ENCODE measurements at regions not wholly inside any gene's neighbourhood (a gene's known extent, or its start where the extent isn't known, plus 50 kb on each side); places are given as distances from the start of the nearest gene placed in this dataset.
"Not testable (repeated sequence)": the region's sequence is repeated elsewhere in the genome, so short reads cannot be mapped to it uniquely, and the experiment has no call there.

- H3K36me3 ChIP-seq (ENCODE audit: control insufficient read depth in 1 of 2, insufficient read depth in 2 of 2, low read length in 1 of 2) = no peaks in the 10 kb centered on the region
- ATAC-seq (ENCODE audit: low FRiP score) (no peak), DNase-seq (no peak)
- no peaks in the 10 kb centered on the region for H3K4me1 ChIP-seq (ENCODE audit: control insufficient read depth in 1 of 2, insufficient read depth in 2 of 2, low read length in 2 of 2)
- 85 to 89% methylated on average over 3 of the region's 3 CpGs for WGBS, 2 donors
- intact Hi-C loops (cut with DNase I) = loop anchor here in 1 of 2 donors (10.0 kb wide), 1 partner anchor 56 kb away; no protein-coding TSS in a partner anchor
- H3K9me3 ChIP-seq (ENCODE audit: control insufficient read depth, low read length) = no peaks in the 10 kb centered on the region
- no peak overlapping the region for H3K27ac ChIP-seq (ENCODE audit: low read depth in 1 of 2, low read length in 2 of 2)
- H3K27me3 ChIP-seq (ENCODE audit: control insufficient read depth in 1 of 2, insufficient read depth in 2 of 2, low read length in 1 of 2) = no peaks in the 10 kb centered on the region
- H3K4me3 ChIP-seq (ENCODE audit: low read length in 2 of 2) = no peak overlapping the region
Observed at GRCh38 chr22:22988785-22989184, 81.5 kb upstream of the GNAZ start.

DNA sequence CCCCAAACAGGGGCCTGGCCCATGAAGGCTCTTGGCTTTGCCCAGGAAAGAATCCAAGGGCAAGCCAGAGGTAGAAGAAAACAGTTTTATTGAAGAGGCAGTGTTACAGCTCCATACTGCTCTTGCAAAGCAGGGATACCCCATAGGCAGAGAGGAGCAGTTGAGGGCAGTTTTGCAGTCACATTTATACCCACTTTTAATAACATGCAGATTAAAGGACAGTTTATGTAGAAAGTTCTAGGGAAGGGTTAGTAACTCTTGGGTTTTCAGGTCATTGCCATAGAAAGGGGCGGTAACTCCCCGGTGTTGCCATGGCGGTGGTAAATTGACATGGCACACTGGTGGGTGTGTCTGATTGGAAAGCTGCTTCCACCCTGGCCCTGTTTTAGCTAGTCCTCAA is 80.5 kb upstream of the GNAZ start:
- 92 to 93% methylated on average over 3 of the region's 3 CpGs for WGBS, 2 donors
- Histone ChIP-seq H3K4me3 (ENCODE audit: low read length in 2 of 2) (no peak overlapping the region), H3K36me3 (ENCODE audit: control insufficient read depth in 1 of 2, insufficient read depth in 2 of 2, low read length in 1 of 2) (no peaks in the 10 kb centered on the region), H3K27ac (ENCODE audit: low read depth in 1 of 2, low read length in 2 of 2) (no peak overlapping the region), H3K4me1 (ENCODE audit: control insufficient read depth in 1 of 2, insufficient read depth in 2 of 2, low read length in 2 of 2) (no peaks in the 10 kb centered on the region), H3K27me3 (ENCODE audit: control insufficient read depth in 1 of 2, insufficient read depth in 2 of 2, low read length in 1 of 2) (no peaks in the 10 kb centered on the region), H3K9me3 (ENCODE audit: control insufficient read depth, low read length) (no peaks in the 10 kb centered on the region)
- DNase-seq (no peak), ATAC-seq (ENCODE audit: low FRiP score) (no peak)
- intact Hi-C loops (cut with DNase I) = loop anchor here in 1 of 2 donors (10.0 kb wide), 1 partner anchor 55 kb away; no protein-coding TSS in a partner anchor

DNA sequence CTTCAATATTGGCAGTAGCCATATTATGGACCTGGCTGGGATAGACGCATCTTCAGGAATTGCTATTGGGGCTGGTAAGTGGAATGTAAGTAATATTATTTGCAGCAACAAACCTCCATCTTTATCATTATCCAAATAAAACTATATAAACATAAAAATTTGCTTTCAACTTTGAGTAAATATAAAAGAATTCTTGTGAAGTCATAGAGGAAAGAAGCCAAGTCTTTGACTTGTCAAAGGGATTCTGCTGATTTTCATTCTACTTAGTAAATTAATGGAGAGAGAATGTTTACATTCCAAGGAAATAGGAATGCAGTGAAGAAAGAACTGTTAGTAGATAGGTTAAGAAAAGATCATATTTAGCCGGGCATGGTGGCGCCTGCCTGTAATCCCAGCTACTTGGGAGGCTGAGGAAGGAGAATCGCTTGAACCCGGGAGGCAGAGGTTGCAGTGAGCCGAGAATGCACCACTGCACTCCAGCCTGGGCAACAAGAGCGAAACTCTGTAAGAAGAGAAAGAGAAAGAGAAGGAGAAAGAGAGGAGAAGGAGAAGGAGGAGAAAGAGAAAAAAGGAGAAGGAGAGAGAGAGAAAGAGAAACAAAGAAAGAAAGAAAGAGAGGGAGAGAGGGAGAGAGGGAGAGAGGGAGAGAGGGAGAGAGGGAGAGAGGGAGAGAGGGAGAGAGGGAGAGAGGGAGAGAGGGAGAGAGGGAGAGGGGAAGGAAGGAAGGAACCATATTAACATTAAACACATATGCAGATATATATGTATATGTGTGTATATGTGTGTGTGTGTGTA is 79.4 kb upstream of the GNAZ start:
- intact Hi-C loops (cut with DNase I); H3K27me3 ChIP-seq (ENCODE audit: control insufficient read depth in 1 of 2, insufficient read depth in 2 of 2, low read length in 1 of 2); H3K9me3 ChIP-seq (ENCODE audit: control insufficient read depth, low read length); ATAC-seq (ENCODE audit: low FRiP score); DNase-seq; H3K4me1 ChIP-seq (ENCODE audit: control insufficient read depth in 1 of 2, insufficient read depth in 2 of 2, low read length in 2 of 2); H3K4me3 ChIP-seq (ENCODE audit: low read length in 2 of 2); H3K36me3 ChIP-seq (ENCODE audit: control insufficient read depth in 1 of 2, insufficient read depth in 2 of 2, low read length in 1 of 2); H3K27ac ChIP-seq (ENCODE audit: low read depth in 1 of 2, low read length in 2 of 2): not testable (repeated sequence)
- WGBS, 2 donors = 31 to 39% methylated on average over 7 of the region's 7 CpGs

- no peak overlapping the region for H3K4me3 ChIP-seq (ENCODE audit: low read length in 2 of 2)
- H3K27ac ChIP-seq (ENCODE audit: low read depth in 1 of 2, low read length in 2 of 2) = no peak overlapping the region
- H3K27me3 ChIP-seq (ENCODE audit: control insufficient read depth in 1 of 2, insufficient read depth in 2 of 2, low read length in 1 of 2) = no peaks in the 10 kb centered on the region
- peaks cover 2% of the 10 kb centered on the region for H3K9me3 ChIP-seq (ENCODE audit: control insufficient read depth, low read length)
- H3K4me1 ChIP-seq (ENCODE audit: control insufficient read depth in 1 of 2, insufficient read depth in 2 of 2, low read length in 2 of 2) = no peaks in the 10 kb centered on the region
- DNase-seq = no peak
- H3K36me3 ChIP-seq (ENCODE audit: control insufficient read depth in 1 of 2, insufficient read depth in 2 of 2, low read length in 1 of 2) = no peaks in the 10 kb centered on the region
- ATAC-seq (ENCODE audit: low FRiP score) = no peak
- WGBS, 2 donors = 74 to 79% methylated on average over 3 of the region's 3 CpGs
- intact Hi-C loops (cut with DNase I) = no loop called here
Observed at GRCh38 chr22:22992474-22992873, 77.8 kb upstream of the GNAZ start.

- ATAC-seq (ENCODE audit: low FRiP score) = no peak
- intact Hi-C loops (cut with DNase I) = no loop called here
- peaks cover 2% of the 10 kb centered on the region for H3K9me3 ChIP-seq (ENCODE audit: control insufficient read depth, low read length)
- no peak for DNase-seq
- no peak overlapping the region for H3K4me3 ChIP-seq (ENCODE audit: low read length in 2 of 2)
- WGBS, 2 donors = 82 to 87% methylated on average over 5 of the region's 5 CpGs
- H3K27ac ChIP-seq (ENCODE audit: low read depth in 1 of 2, low read length in 2 of 2) = no peak overlapping the region
- H3K4me1 ChIP-seq (ENCODE audit: control insufficient read depth in 1 of 2, insufficient read depth in 2 of 2, low read length in 2 of 2) = no peaks in the 10 kb centered on the region
- no peaks in the 10 kb centered on the region for H3K36me3 ChIP-seq (ENCODE audit: control insufficient read depth in 1 of 2, insufficient read depth in 2 of 2, low read length in 1 of 2)
- no peaks in the 10 kb centered on the region for H3K27me3 ChIP-seq (ENCODE audit: control insufficient read depth in 1 of 2, insufficient read depth in 2 of 2, low read length in 1 of 2)
Observed at GRCh38 chr22:22993184-22993583, 77.1 kb upstream of the GNAZ start.

DNA sequence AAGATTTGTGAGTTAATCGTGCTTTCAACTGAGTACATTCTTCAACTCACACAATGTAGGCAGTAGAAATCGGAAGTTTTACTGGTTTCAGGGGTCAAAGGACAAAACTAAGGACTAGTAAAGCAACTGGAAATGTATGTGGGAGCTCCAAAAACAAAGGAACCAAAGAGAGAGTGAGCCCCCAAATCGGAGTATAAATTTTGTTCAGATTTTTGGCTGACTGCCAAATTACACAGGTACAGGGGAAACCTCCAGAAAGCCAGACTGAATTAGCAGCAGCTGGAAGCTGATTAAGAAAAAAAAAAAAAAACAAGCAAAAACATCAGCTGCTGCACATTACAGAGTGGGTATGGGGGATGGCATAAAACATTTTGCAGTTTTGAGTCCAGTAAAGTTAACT is 75.2 kb upstream of the GNAZ start:
- H3K27ac ChIP-seq (ENCODE audit: low read depth in 1 of 2, low read length in 2 of 2) = no peak overlapping the region
- no peaks in the 10 kb centered on the region for H3K36me3 ChIP-seq (ENCODE audit: control insufficient read depth in 1 of 2, insufficient read depth in 2 of 2, low read length in 1 of 2)
- peaks cover 2% of the 10 kb centered on the region for H3K9me3 ChIP-seq (ENCODE audit: control insufficient read depth, low read length)
- no peak for DNase-seq
- H3K27me3 ChIP-seq (ENCODE audit: control insufficient read depth in 1 of 2, insufficient read depth in 2 of 2, low read length in 1 of 2) = no peaks in the 10 kb centered on the region
- no peak overlapping the region for H3K4me3 ChIP-seq (ENCODE audit: low read length in 2 of 2)
- WGBS, 2 donors = 43 to 46% methylated on average over 3 of the region's 3 CpGs
- intact Hi-C loops (cut with DNase I) = no loop called here
- H3K4me1 ChIP-seq (ENCODE audit: control insufficient read depth in 1 of 2, insufficient read depth in 2 of 2, low read length in 2 of 2) = no peaks in the 10 kb centered on the region
- no peak for ATAC-seq (ENCODE audit: low FRiP score)

DNA sequence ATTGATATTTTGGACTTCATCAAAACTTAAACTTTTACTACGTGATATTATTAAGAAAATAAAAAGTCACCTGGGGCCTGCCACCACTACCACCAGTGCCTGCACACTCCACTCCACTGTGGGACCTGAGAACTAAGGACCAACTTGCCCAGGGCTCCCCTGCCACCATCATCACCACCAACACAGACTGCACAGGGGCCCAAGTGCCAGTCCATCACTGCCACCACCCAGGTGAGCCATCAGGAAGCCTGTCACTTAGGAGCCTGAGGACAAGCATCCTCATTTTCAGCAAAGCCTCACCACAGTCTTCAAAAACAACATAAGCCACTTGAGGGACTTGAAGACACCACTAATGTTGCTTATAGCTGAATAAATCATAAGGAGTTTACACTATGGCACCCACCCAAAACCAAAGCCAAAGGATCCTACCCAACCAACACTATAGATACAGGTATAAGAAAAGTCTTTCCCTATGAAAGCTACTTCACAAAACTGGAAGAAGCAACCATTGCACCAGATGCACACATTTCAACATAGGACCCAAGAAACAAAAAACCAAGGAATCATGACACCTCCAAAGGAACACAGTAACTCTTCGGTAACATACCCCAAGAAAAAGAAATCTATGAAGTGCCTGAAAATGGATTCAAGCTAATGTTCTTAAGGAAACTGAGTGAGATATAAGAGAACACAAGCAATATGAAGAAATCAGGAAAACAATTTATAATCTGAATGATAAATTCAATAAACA is 73.6 kb upstream of the GNAZ start:
- intact Hi-C loops (cut with DNase I) = no loop called here
- 80 to 92% methylated on average over 2 of the region's 2 CpGs for WGBS, 2 donors
- Histone ChIP-seq H3K4me1 (ENCODE audit: control insufficient read depth in 1 of 2, insufficient read depth in 2 of 2, low read length in 2 of 2) (no peaks in the 10 kb centered on the region), H3K4me3 (ENCODE audit: low read length in 2 of 2) (no peak overlapping the region), H3K9me3 (ENCODE audit: control insufficient read depth, low read length) (peaks cover 2% of the 10 kb centered on the region), H3K27ac (ENCODE audit: low read depth in 1 of 2, low read length in 2 of 2) (no peak overlapping the region), H3K36me3 (ENCODE audit: control insufficient read depth in 1 of 2, insufficient read depth in 2 of 2, low read length in 1 of 2) (no peaks in the 10 kb centered on the region), H3K27me3 (ENCODE audit: control insufficient read depth in 1 of 2, insufficient read depth in 2 of 2, low read length in 1 of 2) (no peaks in the 10 kb centered on the region)
- ATAC-seq (ENCODE audit: low FRiP score) (no peak), DNase-seq (no peak)

- Histone ChIP-seq H3K4me1 (ENCODE audit: control insufficient read depth in 1 of 2, insufficient read depth in 2 of 2, low read length in 2 of 2) (no peaks in the 10 kb centered on the region), H3K4me3 (ENCODE audit: low read length in 2 of 2) (no peak overlapping the region), H3K9me3 (ENCODE audit: control insufficient read depth, low read length) (peaks cover 2% of the 10 kb centered on the region), H3K27me3 (ENCODE audit: control insufficient read depth in 1 of 2, insufficient read depth in 2 of 2, low read length in 1 of 2) (no peaks in the 10 kb centered on the region), H3K36me3 (ENCODE audit: control insufficient read depth in 1 of 2, insufficient read depth in 2 of 2, low read length in 1 of 2) (no peaks in the 10 kb centered on the region), H3K27ac (ENCODE audit: low read depth in 1 of 2, low read length in 2 of 2) (no peak overlapping the region)
- intact Hi-C loops (cut with DNase I) = no loop called here
- ATAC-seq (ENCODE audit: low FRiP score) (no peak), DNase-seq (no peak)
Observed at GRCh38 chr22:22997262-22997898, 72.9 kb upstream of the GNAZ start.
